Epithelial cell of esophagus (primary cell): ENCODE measurements at regions not wholly inside any gene's neighbourhood (a gene's known extent, or its start where the extent isn't known, plus 50 kb on each side); places are given as distances from the start of the nearest gene placed in this dataset.

Experiments
- DNase-seq: peaks from one replicate; pipeline ENCODE4 v3.0.0; 2010; ENCODE audit warnings: low read depth
- H3K4me3 ChIP-seq: 2 replicates; pipeline ENCODE4 v1.5.1; 2011; ENCODE audit warnings: mild to moderate bottlenecking, low read length, control low read depth
- CTCF ChIP-seq: IDR thresholded peaks from 2 replicates; pipeline ENCODE4 v1.5.1; 2011; ENCODE audit warnings: low read depth, mild to moderate bottlenecking, low read length, control low read depth, inconsistent platforms; ENCODE audit not compliant: insufficient read depth; ENCODE audit errors: missing control alignments

GRCh38 chr16:9169094-9169493, 77.7 kb downstream of the HAPSTR1 start:
- H3K4me3 ChIP-seq = no peak overlapping the region
- no peak for DNase-seq
- TF ChIP-seq CTCF = no peak

- DNase-seq = no peak
- no peak for TF ChIP-seq CTCF
- no peak overlapping the region for H3K4me3 ChIP-seq
Measured at GRCh38 chr16:9170470-9170869, 79.0 kb downstream of the HAPSTR1 start.

- no peak for DNase-seq
- no peak for TF ChIP-seq CTCF
Measured at GRCh38 chr16:9176547-9177418, 85.3 kb downstream of the HAPSTR1 start.

GRCh38 chr16:9177861-9178260, 86.4 kb downstream of the HAPSTR1 start:
- no peak for DNase-seq
- no peak for TF ChIP-seq CTCF
- H3K4me3 ChIP-seq = no peak overlapping the region

More at GRCh38 chr16:9176547-9177418, 85.3 kb downstream of the HAPSTR1 start:
- no peak overlapping the region for H3K4me3 ChIP-seq

- no peak for TF ChIP-seq CTCF
- DNase-seq = no peak
- no peak overlapping the region for H3K4me3 ChIP-seq
Measured at GRCh38 chr16:9183682-9184353, 92.4 kb downstream of the HAPSTR1 start.

- TF ChIP-seq CTCF = no peak
- no peak for DNase-seq
- H3K4me3 ChIP-seq = no peak overlapping the region
Measured at GRCh38 chr16:9184354-9184690, 92.9 kb downstream of the HAPSTR1 start.

GRCh38 chr16:9185381-9185780, 93.9 kb downstream of the HAPSTR1 start:
- no peak for TF ChIP-seq CTCF
- DNase-seq = no peak
- no peak overlapping the region for H3K4me3 ChIP-seq
